Coronary artery (tissue), 2 donors: ENCODE measurements at regions not wholly inside any gene's neighbourhood (a gene's known extent, or its start where the extent isn't known, plus 50 kb on each side); places are given as distances from the start of the nearest gene placed in this dataset.

Source experiments
- DNase-seq: peaks from one replicate; pipeline ENCODE4 v3.0.0-alpha.2; 2017; ENCODE audit warnings: low spot score
- H3K27ac ChIP-seq, 2 donors: fragments of 200-600 bp; sonication (generic); one replicate each; pipeline ENCODE4 v1.5.1; 2016 to 2019
- H3K4me3 ChIP-seq: fragments of 200-600 bp; sonication (generic); 2 replicates; pipeline ENCODE4 v1.5.1; 2016; ENCODE audit warnings: mild to moderate bottlenecking, moderate library complexity
- CTCF ChIP-seq: fragments of 200-600 bp; sonication (generic); IDR thresholded peaks from one replicate; pipeline ENCODE4 v1.5.1; 2019; ENCODE audit warnings: antibody characterized with exemption

GRCh38 chr4:173821876-173822275 lies 291.8 kb upstream of the HAND2 start:
- H3K4me3 ChIP-seq, result no peak overlapping the region
- no peak for TF ChIP-seq CTCF

GRCh38 chr4:173821036-173821435 lies 291.0 kb upstream of the HAND2 start:
- no peak overlapping the region for H3K27ac ChIP-seq
- no peak for DNase-seq
- no peak for TF ChIP-seq CTCF
- H3K4me3 ChIP-seq, result no peak overlapping the region

More at GRCh38 chr4:173821876-173822275, 291.8 kb upstream of the HAND2 start:
- DNase-seq, result no peak
- no peak overlapping the region for H3K27ac ChIP-seq

GRCh38 chr4:173807347-173807746 lies 277.3 kb upstream of the HAND2 start:
- DNase-seq, result no peak
- TF ChIP-seq CTCF, result no peak
- Histone ChIP-seq H3K4me3 (no peak overlapping the region), H3K27ac (no peak overlapping the region)

GRCh38 chr4:173805884-173806283 lies 275.9 kb upstream of the HAND2 start:
- Histone ChIP-seq H3K27ac (no peak overlapping the region), H3K4me3 (no peak overlapping the region)
- DNase-seq, result no peak
- no peak for TF ChIP-seq CTCF

GRCh38 chr4:173802662-173803022 lies 272.6 kb upstream of the HAND2 start:
- no peak for TF ChIP-seq CTCF
- H3K4me3 ChIP-seq, result no peak overlapping the region
- H3K27ac ChIP-seq, result no peak overlapping the region
- DNase-seq, result no peak

- no peak overlapping the region for H3K4me3 ChIP-seq
- DNase-seq, result no peak
- H3K27ac ChIP-seq, result no peak overlapping the region
- no peak for TF ChIP-seq CTCF
These were observed 272.0 kb upstream of the HAND2 start for GRCh38 chr4:173801876-173802661.

GRCh38 chr4:173801361-173801760 lies 271.3 kb upstream of the HAND2 start:
- TF ChIP-seq CTCF, result no peak
- no peak for DNase-seq
- no peak overlapping the region for H3K4me3 ChIP-seq
- no peak overlapping the region for H3K27ac ChIP-seq
